ENCODE measurements at regions not wholly inside any gene's neighbourhood (a gene's known extent, or its start where the extent isn't known, plus 50 kb on each side); places are given as distances from the start of the nearest gene placed in this dataset.

- DNase-seq: no peak
Observed at GRCh38 chr3:28743271-28743670, 394.6 kb upstream of the AZI2 start.

DNA sequence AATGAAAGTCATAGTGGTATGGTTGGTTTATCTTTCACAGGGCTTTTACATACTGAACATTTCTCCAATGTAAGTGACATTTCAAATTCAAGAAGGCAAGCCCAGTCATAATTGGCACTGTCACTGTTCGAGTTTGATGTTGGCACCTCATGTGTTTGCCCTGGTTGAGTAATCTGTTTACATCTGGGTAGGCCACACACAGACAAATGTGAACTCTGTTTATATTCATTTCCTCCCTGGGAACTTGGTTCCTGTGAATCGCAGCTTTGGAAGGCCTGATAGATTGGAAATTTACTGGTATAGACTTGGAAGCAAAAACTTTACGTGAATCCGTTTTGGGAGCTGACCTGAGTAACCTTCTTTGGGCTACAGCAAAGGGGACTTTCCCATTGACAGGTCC lies 395.2 kb upstream of the AZI2 start:
- no peak for DNase-seq

GRCh38 chr3:28745436-28745835 lies 396.8 kb upstream of the AZI2 start:
- no peak for DNase-seq

- peak; percentile 8 for DNase-seq
Observed at GRCh38 chr3:28745916-28746617, 397.4 kb upstream of the AZI2 start.

DNA sequence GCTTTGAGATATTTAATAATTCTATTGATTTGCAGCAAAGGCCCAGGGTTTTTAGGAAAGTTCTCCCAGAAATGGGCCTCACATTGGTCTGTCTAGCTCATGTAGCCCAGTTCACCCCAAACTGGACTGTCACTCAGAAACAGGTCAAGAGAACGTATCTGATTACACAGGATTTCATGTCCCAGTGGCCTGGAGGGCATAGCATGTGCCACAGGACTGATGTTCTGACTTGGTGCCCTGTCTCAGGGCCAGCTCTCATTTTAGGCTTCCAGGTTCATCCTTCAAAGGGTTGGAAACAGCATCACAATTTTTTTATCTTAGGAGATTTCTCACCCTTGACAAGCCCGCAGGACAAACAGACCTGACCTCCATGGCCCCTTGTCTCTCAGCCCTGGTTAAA lies 398.4 kb upstream of the AZI2 start:
- DNase-seq: no peak

GRCh38 chr3:28751864-28752263 lies 403.2 kb upstream of the AZI2 start:
- DNase-seq: no peak

DNA sequence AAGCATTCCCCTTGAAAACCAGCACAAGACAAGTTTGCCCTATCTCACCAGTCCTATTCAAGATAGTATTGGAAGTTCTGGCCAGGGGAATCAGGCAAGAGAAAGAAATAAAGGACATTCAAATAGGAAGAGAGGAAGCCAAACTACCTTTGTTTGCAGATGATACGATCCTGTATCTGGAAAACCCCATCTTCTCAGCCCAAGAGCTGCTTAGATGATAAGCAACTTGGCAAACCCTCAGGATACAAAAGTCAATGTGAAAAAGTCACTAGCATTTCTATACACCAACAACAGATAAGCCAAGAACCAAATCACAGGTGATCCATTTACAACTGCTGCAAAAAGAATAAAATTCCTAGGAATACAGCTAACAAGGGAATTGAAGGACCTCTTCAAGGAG lies 403.7 kb upstream of the AZI2 start:
- no peak for DNase-seq

DNA sequence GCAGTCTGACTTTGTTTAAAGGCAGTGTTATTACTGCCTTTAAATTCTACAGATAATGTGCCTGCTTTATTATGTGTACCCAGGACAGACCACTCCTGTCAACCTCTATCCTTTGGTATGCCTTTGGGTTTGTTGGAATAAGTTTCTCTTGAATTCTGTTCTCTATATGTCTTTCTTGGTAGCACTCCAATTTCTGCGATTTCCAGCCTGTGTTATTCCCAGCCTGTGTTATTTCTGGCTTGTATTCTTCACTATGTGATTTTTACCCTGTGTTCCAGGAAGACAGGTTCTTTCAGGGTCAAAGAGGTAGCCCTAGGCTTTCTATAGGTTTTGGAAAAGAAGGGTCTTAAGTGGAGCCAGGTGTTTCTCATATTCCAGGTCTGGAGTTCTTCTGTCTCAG lies 407.4 kb upstream of the AZI2 start:
- DNase-seq: no peak

DNA sequence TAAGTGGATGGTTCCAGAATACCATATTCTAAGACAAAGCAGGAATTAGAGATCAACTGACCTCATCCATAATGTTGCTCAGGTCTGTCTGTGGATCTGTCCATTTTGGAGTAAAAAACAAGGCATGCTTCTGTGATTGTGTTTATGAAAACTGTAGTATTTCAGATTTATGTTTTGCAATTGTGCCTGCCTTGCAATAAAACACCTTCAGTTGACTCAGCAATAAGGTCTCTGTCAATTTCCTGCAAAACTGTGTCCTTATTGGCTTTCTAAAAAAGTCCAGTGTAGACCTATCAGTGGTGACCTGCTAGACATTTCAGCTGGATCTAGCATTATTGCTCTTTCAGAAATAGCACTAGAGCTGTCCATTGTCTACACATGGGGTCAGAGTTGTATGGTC lies 409.5 kb upstream of the AZI2 start:
- DNase-seq: no peak

DNA sequence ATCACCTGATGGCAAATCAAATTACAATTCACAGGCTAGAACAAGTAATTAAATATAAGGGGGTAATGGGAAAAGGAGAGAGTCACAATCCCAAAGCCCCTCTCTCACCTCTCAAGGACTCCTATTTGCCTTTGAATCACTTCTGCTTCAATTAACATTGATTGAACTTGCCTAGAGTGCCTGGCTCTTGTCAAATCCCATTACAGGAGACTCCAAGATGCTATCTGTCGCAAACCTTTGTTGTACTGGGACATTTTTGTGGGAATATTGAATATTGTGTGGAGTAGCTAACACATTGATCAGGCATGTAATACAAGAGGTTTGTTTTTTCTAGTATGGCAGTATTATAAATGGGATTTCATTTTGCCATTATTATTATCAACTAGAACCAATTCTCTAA lies 412.8 kb upstream of the AZI2 start:
- no peak for DNase-seq

DNA sequence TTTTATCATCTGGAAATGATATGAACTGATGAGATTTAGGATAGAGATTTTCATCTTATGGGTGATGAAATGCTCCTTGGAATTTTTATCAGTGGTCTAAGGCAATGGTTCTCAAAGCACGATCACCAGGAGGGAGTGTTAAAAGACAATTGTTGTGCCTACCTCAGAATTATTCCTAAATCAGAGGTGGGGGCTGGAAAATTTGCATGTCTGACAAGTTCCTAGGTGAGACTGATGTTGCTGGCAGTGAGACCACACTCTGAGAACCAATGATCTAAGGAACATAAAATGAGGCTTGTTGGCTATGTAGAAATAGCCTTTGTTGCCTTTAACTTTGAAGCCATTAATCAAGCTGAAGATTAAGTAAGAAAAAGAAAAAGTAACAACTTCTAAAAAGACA lies 416.6 kb upstream of the AZI2 start:
- DNase-seq: no peak

DNA sequence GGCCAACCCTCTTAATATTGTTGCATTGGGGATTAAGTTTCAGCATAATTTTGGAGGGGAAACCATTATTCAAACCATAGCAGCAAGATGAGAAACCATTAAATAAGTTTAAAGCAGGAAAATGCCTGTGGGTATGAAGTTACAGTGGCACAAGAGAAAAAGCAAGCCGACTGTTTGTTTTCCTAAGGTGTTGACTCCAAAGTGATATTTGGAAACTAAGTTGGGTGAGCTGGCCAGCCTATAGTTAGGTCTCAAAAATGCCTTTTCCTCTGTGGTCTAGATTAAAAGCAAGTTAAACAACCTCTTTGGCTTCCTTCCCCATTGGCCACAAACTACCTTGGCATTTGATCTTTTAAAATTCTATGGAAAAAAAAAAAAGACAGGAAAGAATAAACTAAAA lies 419.8 kb upstream of the AZI2 start:
- DNase-seq: no peak

DNA sequence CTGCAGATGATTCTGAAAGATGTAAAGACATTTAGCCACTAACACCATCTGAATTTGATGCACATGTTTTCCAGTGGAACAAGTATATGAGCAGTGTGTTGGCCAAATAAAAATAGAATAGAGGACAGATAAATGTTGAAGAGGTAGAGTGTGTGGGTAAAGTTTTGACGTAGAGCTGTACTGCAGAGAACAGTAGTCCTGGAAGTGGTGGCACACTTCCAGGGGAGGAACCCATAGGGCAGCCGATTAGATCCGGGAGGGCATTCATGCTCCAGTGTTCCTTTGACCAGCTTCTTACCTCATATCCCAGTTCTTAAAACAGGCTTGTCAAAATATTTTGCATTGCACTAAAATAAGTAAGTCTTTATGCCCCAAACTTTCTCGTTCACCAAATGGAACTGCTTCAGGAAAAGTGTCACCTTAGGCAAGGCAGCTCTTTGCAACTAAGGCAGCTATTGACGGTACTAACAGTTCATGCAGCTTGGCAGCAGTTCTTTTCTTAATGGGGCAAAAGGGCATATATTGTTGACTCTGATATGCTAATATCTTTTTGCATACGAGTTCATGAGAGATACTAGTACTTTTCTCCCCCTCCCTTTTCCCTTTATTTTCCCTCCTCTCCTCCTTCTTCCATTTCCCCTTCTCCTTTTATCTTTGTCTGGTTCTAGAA lies 429.3 kb upstream of the AZI2 start:
- no peak for DNase-seq

DNA sequence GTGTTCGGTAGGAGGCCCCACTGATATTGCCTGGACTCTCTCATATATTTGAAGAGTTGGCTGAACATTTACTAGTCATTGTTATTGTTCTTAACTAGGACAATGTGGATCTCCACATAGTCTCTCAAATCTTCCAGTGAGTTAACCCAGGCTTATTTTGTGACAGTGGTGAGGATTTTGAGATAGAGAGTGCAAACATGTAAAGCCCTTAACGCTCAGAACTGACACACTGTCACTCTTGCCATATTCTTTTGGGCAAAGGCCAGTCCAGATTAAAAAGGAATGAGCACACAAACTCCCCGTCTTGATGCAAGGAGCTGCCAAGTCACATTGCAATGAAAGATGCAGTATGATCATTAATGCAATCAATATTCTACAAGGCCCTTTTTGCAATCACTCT lies 431.9 kb upstream of the AZI2 start:
- DNase-seq: no peak

- no peak for DNase-seq
Observed at GRCh38 chr3:28781053-28781452, 432.4 kb upstream of the AZI2 start.

GRCh38 chr3:28786446-28786845 lies 437.8 kb upstream of the AZI2 start:
- DNase-seq: no peak

- no peak for DNase-seq
Observed at GRCh38 chr3:28788571-28788970, 439.9 kb upstream of the AZI2 start.

DNA sequence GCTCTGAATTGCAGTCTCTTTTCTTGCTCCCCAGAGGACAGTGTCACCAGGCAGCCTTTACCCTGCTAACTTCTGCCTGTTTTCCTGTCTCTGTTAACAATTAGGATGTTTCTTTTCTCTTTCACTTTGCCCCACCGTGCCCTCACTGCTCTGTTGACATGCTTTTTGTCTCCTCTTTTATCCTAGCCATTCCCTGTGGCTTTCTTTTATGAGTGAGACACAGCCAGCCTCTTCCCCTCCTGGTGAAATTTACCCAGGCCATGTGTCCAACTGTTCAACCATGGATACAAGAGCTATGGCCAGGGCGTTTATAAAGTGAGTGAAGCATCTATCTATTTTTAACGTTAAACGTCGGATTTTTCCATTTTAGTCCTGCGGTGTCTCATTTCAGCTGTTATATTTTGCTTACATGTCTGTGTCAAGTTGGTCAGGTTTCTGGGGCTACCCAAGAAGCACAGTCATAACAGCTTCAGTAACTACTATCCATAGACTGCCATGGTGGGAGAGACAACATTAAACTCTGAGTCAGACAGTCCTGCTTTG lies 443.2 kb upstream of the AZI2 start:
- DNase-seq: no peak

- DNase-seq: no peak
Observed at GRCh38 chr3:28792604-28793003, 444.0 kb upstream of the AZI2 start.

GRCh38 chr3:28799084-28799483 lies 450.5 kb upstream of the AZI2 start:
- DNase-seq: no peak

DNA sequence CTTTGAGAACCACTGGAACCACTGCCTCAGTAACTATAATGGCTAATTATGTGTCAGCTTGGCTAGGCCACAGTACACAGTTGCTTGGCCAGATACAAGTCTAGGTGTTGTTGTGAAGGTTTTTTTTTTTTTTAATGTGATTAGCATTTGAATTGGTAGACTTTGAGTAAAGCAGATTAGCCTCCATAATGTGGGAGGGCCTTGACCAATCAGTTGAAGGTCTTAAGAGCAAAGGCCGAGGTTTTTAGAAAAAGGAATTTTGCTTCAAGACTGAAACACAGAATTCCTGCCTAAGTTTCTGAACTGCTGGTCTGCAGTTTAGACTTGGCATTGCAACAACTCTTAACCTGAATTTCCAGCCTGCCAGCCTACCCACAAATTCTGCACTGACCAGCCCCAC lies 451.6 kb upstream of the AZI2 start:
- DNase-seq: no peak

DNA sequence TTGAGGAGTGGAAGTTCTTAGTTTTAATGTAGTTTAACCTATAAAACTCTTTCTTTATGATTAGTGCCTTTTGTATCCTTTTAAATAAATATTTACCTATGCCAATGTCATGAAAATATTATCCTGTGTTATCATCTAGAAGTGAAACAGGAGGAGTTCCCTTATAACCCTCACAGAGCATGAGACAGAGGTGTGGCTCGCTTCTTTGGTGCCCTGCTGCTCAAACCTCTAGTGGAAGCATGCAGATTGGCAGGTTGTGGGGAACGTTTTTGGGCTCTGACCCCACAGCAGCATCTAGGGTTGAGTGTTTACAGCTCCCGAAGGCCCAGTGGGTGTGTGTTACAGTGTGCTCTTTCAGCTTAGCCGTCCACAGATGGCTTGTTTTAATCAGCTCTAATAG lies 459.4 kb upstream of the AZI2 start:
- no peak for DNase-seq

- no peak for DNase-seq
Observed at GRCh38 chr3:28816017-28816416, 464.9 kb upstream of the RBMS3 start.

GRCh38 chr3:28824316-28824715 lies 456.6 kb upstream of the RBMS3 start:
- DNase-seq: no peak

DNA sequence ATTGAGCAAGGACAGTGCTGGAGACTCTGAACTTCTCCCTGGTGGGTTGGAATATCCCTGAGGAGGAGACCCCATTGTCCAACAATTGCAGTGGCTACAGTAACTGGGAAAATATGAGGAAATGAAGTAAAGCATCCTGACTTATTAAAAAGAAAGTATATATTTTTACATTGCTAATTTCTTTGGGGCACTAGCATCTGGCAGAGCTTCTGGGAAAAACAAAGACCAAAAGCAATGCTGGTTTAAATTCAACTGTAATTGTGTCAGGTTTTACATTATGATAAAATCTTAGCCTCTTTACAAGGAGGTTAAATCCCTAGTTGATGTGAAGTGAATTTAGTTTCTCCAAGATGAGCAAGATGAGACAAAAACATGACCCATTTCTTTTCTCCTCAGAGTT lies 454.0 kb upstream of the RBMS3 start:
- DNase-seq: no peak
